ENCODE measurements at regions not wholly inside any gene's neighbourhood (a gene's known extent, or its start where the extent isn't known, plus 50 kb on each side); places are given as distances from the start of the nearest gene placed in this dataset.

GRCh38 chr17:27973258-27974044 lies 69.0 kb upstream of the NLK start:
- no peak for TF ChIP-seq EP300 (IDR thresholded peaks at IDR 0.05)
- TF ChIP-seq CTCF (IDR thresholded peaks at IDR 0.05), result no peak
